ENCODE measurements at regions not wholly inside any gene's neighbourhood (a gene's known extent, or its start where the extent isn't known, plus 50 kb on each side); places are given as distances from the start of the nearest gene placed in this dataset.

DNA sequence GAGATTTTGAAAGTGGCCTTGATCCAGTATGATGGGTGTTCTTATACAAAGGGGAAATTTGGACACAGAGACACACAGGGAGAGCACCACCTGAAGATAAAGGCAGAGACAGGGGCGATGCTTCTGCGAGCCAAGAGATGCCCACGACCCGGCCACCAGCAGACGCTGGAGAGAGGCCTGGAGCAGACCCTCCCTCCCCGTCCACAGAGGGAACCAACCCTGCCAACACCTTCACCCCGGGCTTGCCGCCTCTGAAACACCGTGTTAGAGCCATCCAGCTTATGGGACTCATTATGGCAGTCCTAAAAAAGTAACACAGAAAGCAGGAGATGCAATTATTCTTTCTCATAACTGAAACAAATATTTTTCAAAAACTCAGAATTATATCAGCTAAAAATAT is 303.3 kb upstream of the SHH start:
- H3K4me3 ChIP-seq (ENCODE audit: low read depth in 1 of 2, low read length in 2 of 2): no peak overlapping the region
- no peaks in the 10 kb centered on the region for H3K9me3 ChIP-seq (ENCODE audit: control insufficient read depth in 1 of 2, low read length in 2 of 2)
- no peaks in the 10 kb centered on the region for H3K4me1 ChIP-seq (ENCODE audit: control insufficient read depth in 1 of 2, insufficient read depth in 2 of 2, low read length in 2 of 2)
- H3K27me3 ChIP-seq (ENCODE audit: low read depth, low read length): no peaks in the 10 kb centered on the region
- no peak overlapping the region for H3K27ac ChIP-seq (ENCODE audit: low read length)
- no peaks in the 10 kb centered on the region for H3K36me3 ChIP-seq (ENCODE audit: control insufficient read depth in 1 of 2, insufficient read depth in 2 of 2, low read length in 2 of 2)

DNA sequence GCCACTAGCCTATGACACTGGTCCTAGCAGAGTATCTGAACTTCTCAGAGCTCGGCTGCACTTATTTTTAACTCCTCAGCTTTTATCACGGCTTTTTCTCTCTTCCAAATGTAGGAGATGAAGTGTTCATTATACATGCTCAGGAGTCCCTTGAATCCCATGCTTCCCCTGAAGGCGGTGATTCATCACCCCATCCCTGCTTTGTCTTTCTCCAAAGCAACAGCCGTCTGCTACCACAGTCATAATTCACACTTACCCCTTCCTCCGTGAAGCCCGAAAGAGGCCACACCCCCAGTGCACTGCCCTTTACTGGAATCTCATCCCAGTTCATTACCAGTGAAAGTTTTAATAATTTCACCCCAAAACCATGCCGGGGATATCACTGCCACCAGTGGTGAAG is 301.5 kb upstream of the SHH start:
- Histone ChIP-seq H3K9me3 (ENCODE audit: control insufficient read depth in 1 of 2, low read length in 2 of 2) (no peaks in the 10 kb centered on the region), H3K27me3 (ENCODE audit: low read depth, low read length) (no peaks in the 10 kb centered on the region), H3K27ac (ENCODE audit: low read length) (no peak overlapping the region), H3K4me1 (ENCODE audit: control insufficient read depth in 1 of 2, insufficient read depth in 2 of 2, low read length in 2 of 2) (no peaks in the 10 kb centered on the region), H3K4me3 (ENCODE audit: low read depth in 1 of 2, low read length in 2 of 2) (no peak overlapping the region), H3K36me3 (ENCODE audit: control insufficient read depth in 1 of 2, insufficient read depth in 2 of 2, low read length in 2 of 2) (no peaks in the 10 kb centered on the region)

DNA sequence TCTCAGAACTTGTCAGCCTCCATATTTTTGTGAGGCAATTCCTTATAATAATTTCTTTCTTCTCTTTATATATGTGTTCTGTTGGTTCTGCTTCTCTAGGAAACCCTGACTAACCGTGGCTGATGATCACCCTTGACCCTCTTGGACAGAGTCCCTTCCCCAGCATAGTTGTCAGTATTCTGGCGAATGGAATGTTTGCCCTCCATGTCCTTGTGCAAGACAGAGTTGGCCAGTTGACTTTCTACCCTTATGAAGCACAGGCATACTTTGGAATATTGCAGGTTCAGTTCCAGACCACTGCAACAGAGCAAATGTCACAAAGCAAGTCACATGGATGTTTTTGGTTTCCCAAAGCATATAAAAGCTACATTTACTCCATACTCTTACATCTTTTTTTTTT is 297.7 kb upstream of the SHH start:
- Histone ChIP-seq H3K36me3 (ENCODE audit: control insufficient read depth in 1 of 2, insufficient read depth in 2 of 2, low read length in 2 of 2) (no peaks in the 10 kb centered on the region), H3K27me3 (ENCODE audit: low read depth, low read length) (no peaks in the 10 kb centered on the region), H3K9me3 (ENCODE audit: control insufficient read depth in 1 of 2, low read length in 2 of 2) (no peaks in the 10 kb centered on the region), H3K4me1 (ENCODE audit: control insufficient read depth in 1 of 2, insufficient read depth in 2 of 2, low read length in 2 of 2) (no peaks in the 10 kb centered on the region), H3K27ac (ENCODE audit: low read length) (no peak overlapping the region), H3K4me3 (ENCODE audit: low read depth in 1 of 2, low read length in 2 of 2) (no peak overlapping the region)

DNA sequence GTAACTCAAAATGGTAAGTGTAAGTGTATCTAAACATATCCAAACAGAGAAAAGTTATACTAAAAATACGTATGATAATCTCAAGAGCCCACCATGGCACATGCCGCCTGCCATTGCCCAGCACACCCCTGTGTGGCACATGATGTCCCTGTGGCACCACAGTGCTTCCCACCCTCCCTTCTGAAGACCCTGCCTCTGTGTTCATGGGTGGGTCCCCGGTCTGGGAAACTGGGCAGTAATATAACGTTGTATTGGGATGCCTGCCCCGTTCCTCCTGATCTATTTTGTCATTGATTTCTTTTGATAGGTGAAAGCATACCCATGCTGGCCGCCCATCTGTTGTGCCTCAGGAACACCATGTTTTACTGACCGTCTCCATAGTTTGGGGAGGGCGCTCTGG is 296.8 kb upstream of the SHH start:
- Histone ChIP-seq H3K36me3 (ENCODE audit: control insufficient read depth in 1 of 2, insufficient read depth in 2 of 2, low read length in 2 of 2) (no peaks in the 10 kb centered on the region), H3K4me1 (ENCODE audit: control insufficient read depth in 1 of 2, insufficient read depth in 2 of 2, low read length in 2 of 2) (no peaks in the 10 kb centered on the region), H3K27me3 (ENCODE audit: low read depth, low read length) (no peaks in the 10 kb centered on the region), H3K9me3 (ENCODE audit: control insufficient read depth in 1 of 2, low read length in 2 of 2) (no peaks in the 10 kb centered on the region), H3K4me3 (ENCODE audit: low read depth in 1 of 2, low read length in 2 of 2) (no peak overlapping the region), H3K27ac (ENCODE audit: low read length) (no peak overlapping the region)

DNA sequence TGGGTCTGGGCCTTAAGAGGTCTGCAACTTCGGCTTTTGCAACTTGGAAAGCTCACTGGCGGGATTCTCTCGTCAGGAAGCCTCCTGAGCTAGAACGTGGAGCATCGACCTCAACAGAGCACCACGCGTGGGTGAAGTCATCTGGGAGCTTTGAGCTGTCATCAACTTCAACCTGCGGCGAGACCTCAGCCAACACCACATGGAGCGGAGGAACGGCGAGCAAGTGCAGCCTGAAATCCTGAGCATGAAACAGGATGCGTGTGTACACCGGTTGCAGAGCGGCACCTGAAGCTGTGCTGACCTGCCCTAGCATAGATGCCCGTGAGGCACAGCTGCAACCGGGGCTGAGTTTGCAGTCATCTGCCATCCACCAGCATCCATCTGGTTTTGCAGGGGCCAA is 295.7 kb upstream of the SHH start:
- H3K9me3 ChIP-seq (ENCODE audit: control insufficient read depth in 1 of 2, low read length in 2 of 2): no peaks in the 10 kb centered on the region
- H3K4me3 ChIP-seq (ENCODE audit: low read depth in 1 of 2, low read length in 2 of 2): no peak overlapping the region
- no peaks in the 10 kb centered on the region for H3K36me3 ChIP-seq (ENCODE audit: control insufficient read depth in 1 of 2, insufficient read depth in 2 of 2, low read length in 2 of 2)
- no peak overlapping the region for H3K27ac ChIP-seq (ENCODE audit: low read length)
- no peaks in the 10 kb centered on the region for H3K4me1 ChIP-seq (ENCODE audit: control insufficient read depth in 1 of 2, insufficient read depth in 2 of 2, low read length in 2 of 2)
- no peaks in the 10 kb centered on the region for H3K27me3 ChIP-seq (ENCODE audit: low read depth, low read length)

DNA sequence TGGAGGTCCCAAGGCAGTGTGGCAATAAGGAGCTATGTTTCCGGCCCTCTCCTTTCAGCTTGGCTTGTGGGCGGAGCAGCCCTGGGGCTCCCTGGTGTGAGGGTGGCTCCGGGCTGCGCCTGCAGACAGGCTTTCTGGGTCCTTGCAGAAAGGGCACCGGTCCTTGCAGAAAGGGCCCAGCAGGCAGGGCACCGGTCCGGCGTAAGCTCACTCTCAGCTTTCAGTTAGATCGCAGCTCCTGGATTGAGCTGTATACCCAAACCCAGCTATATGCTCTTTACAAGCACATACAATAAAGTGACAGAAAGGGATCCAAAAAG is 293.8 kb upstream of the SHH start:
- Histone ChIP-seq H3K4me1 (ENCODE audit: control insufficient read depth in 1 of 2, insufficient read depth in 2 of 2, low read length in 2 of 2) (no peaks in the 10 kb centered on the region), H3K36me3 (ENCODE audit: control insufficient read depth in 1 of 2, insufficient read depth in 2 of 2, low read length in 2 of 2) (no peaks in the 10 kb centered on the region), H3K4me3 (ENCODE audit: low read depth in 1 of 2, low read length in 2 of 2) (no peak overlapping the region), H3K27ac (ENCODE audit: low read length) (no peak overlapping the region), H3K27me3 (ENCODE audit: low read depth, low read length) (no peaks in the 10 kb centered on the region), H3K9me3 (ENCODE audit: control insufficient read depth in 1 of 2, low read length in 2 of 2) (no peaks in the 10 kb centered on the region)

DNA sequence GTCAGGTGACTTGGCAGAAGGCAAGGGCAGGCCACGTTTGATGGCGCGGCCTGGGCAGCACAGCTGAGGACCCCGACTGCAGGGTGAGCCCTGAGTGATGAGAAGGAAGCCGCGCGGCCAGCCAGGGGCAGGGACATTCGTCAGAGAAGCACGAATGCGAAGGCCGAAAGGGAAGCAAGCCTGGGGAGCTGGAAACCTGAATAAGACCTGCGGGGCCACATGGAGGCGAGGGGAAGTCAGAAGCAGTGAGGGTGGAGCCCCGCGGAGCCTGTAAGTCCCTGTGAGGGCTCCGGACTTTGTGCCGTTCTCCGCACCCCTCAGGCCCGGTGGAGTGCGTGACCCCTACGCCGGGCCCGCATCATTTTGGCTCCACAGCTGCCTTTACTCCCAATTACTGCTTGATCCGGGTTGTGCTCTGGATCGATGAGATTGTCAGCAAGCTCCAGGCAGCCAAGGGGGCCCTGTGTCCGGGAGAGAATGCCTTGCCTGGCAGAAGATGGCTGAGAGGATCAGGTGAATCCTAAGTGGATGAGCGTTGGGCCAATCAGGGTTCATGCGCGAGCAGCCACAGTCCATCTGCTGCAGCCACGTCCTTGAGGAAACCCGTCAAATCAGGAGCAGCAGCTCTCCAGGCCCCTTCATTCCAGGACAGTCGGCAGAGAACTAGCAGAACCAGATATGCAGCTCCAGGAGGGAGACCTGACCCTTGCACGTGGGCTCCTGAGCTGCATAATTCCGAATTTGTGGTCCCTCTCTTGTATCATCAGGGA is 293.3 kb upstream of the SHH start:
- no peaks in the 10 kb centered on the region for H3K36me3 ChIP-seq (ENCODE audit: control insufficient read depth in 1 of 2, insufficient read depth in 2 of 2, low read length in 2 of 2)
- H3K27ac ChIP-seq (ENCODE audit: low read length): no peak overlapping the region
- no peaks in the 10 kb centered on the region for H3K4me1 ChIP-seq (ENCODE audit: control insufficient read depth in 1 of 2, insufficient read depth in 2 of 2, low read length in 2 of 2)
- no peak overlapping the region for H3K4me3 ChIP-seq (ENCODE audit: low read depth in 1 of 2, low read length in 2 of 2)
- no peaks in the 10 kb centered on the region for H3K9me3 ChIP-seq (ENCODE audit: control insufficient read depth in 1 of 2, low read length in 2 of 2)
- no peaks in the 10 kb centered on the region for H3K27me3 ChIP-seq (ENCODE audit: low read depth, low read length)

DNA sequence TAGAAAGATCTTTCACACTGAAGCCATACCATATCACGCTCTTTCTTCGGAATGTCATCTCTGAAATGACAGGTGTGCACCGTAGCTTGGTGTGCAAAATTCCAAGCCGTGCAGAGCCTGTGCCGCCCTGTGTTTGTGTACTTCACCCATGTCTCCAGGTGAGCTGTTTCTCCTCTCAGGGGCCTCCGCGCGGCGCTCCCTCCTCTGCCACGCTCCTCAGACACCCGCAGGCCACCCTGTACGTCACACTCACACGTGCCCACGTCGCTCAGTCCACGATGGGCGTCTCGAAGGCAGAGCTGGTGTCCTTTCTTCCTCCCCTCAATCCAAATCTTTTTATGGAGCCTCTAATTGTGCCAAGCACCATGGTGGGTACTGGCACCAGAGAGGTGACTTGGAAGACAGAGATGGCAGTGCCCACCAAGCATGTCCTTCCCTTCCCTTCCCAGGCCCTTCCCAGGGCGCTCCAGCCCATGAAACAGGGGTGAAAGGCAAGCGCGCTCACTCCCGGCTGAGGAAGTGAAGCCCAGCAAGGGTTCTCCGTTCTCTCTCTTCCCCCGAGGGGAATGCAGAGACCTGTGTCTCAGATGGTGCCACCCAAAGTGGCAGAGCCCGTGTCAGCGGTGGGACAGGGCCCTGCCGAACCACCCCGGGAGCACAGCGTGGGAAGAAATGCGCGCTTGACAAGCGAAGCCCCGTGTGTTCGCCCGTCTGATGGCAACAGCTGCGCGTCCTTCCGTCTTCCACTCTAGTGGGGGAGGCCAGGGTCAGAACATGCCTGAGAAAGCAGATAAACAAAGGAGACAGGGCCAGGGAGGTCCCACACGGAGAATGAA is 292.5 kb upstream of the SHH start:
- Histone ChIP-seq H3K27ac (ENCODE audit: low read length) (no peak overlapping the region), H3K27me3 (ENCODE audit: low read depth, low read length) (no peaks in the 10 kb centered on the region), H3K4me3 (ENCODE audit: low read depth in 1 of 2, low read length in 2 of 2) (no peak overlapping the region), H3K36me3 (ENCODE audit: control insufficient read depth in 1 of 2, insufficient read depth in 2 of 2, low read length in 2 of 2) (no peaks in the 10 kb centered on the region), H3K9me3 (ENCODE audit: control insufficient read depth in 1 of 2, low read length in 2 of 2) (no peaks in the 10 kb centered on the region), H3K4me1 (ENCODE audit: control insufficient read depth in 1 of 2, insufficient read depth in 2 of 2, low read length in 2 of 2) (no peaks in the 10 kb centered on the region)

DNA sequence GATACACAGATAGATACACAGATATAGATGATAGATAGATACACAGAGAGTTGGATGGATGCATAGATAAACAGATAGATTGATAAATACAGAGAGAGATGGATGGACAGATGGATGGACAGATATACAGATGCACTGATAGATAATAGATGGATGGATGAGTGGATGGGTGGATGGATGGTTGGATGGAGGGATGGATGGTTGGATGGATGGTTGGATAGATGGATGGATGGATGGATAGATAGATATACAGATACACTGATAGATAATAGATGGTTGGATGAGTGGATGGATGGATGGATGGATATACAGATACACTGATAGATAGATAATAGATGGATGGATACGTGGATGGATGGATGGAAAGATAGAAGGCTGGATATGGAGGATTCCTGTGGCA is 290.0 kb upstream of the SHH start:
- Histone ChIP-seq H3K27me3 (ENCODE audit: low read depth, low read length) (no peaks in the 10 kb centered on the region), H3K27ac (ENCODE audit: low read length) (no peak overlapping the region), H3K4me3 (ENCODE audit: low read depth in 1 of 2, low read length in 2 of 2) (no peak overlapping the region), H3K9me3 (ENCODE audit: control insufficient read depth in 1 of 2, low read length in 2 of 2) (no peaks in the 10 kb centered on the region), H3K4me1 (ENCODE audit: control insufficient read depth in 1 of 2, insufficient read depth in 2 of 2, low read length in 2 of 2) (no peaks in the 10 kb centered on the region), H3K36me3 (ENCODE audit: control insufficient read depth in 1 of 2, insufficient read depth in 2 of 2, low read length in 2 of 2) (no peaks in the 10 kb centered on the region)

DNA sequence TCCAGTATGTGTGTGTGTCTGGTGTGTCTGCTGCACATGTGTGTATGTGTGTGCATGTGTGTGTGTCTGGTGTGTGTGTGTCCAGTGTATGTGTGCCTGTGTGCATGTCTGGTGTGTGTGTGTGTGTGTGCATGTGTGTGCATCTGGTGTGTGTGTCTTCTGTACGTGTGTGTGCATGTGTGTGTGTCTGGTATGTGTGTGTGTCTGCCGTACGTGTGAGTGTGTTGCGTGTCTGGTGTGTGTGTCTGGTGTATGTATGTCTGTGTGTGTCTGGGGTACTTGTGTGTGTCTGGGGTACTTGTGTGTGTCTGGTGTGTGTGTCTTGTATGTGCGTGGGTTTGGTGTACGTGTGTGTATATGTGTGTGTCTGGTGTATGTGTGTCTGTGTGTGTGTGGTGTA is 289.1 kb upstream of the SHH start:
- Histone ChIP-seq H3K9me3 (ENCODE audit: control insufficient read depth in 1 of 2, low read length in 2 of 2) (no peaks in the 10 kb centered on the region), H3K4me1 (ENCODE audit: control insufficient read depth in 1 of 2, insufficient read depth in 2 of 2, low read length in 2 of 2) (no peaks in the 10 kb centered on the region), H3K27me3 (ENCODE audit: low read depth, low read length) (no peaks in the 10 kb centered on the region), H3K27ac (ENCODE audit: low read length) (no peak overlapping the region), H3K36me3 (ENCODE audit: control insufficient read depth in 1 of 2, insufficient read depth in 2 of 2, low read length in 2 of 2) (no peaks in the 10 kb centered on the region), H3K4me3 (ENCODE audit: low read depth in 1 of 2, low read length in 2 of 2) (no peak overlapping the region)

DNA sequence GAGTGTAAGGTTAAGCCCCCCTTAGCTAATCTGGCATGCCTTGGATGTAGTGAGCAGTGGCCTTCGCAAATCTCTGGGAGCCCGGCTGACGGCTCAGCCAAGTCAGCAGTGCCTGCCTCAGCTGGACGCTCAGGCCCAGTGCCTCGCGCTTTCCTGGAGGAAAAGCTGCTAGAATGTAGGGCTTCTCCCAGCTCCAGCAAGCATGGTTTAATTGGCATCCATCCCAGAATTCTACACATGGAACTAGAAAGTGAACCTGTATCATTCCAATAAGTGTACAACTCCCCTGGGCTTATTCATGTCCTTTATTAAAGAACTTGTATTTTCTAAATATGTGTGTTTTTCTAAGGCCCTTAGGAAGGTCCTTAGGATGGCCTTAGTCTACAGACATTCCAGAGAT is 287.8 kb upstream of the SHH start:
- no peaks in the 10 kb centered on the region for H3K27me3 ChIP-seq (ENCODE audit: low read depth, low read length)
- H3K27ac ChIP-seq (ENCODE audit: low read length): no peak overlapping the region
- no peaks in the 10 kb centered on the region for H3K4me1 ChIP-seq (ENCODE audit: control insufficient read depth in 1 of 2, insufficient read depth in 2 of 2, low read length in 2 of 2)
- H3K4me3 ChIP-seq (ENCODE audit: low read depth in 1 of 2, low read length in 2 of 2): no peak overlapping the region
- no peaks in the 10 kb centered on the region for H3K9me3 ChIP-seq (ENCODE audit: control insufficient read depth in 1 of 2, low read length in 2 of 2)
- no peaks in the 10 kb centered on the region for H3K36me3 ChIP-seq (ENCODE audit: control insufficient read depth in 1 of 2, insufficient read depth in 2 of 2, low read length in 2 of 2)

DNA sequence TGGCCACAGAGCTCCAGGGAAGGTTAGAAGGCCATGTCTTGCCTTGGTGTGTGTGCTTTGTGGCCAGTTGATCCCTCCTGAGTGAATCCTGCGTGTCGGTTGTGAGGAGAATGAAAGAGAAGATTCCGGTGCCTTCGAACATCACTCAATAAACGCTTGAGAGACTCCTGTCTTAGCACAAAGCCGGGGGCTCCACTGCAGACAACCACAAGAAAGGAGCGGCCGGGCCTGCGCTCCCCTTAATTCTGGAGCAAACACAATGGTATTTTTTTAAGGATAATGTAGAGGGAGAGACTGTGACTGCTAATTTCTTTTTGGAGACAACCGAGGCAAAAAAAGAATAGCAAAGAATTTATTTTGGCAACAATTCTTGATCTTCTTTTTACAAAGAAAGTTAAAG is 286.8 kb upstream of the SHH start:
- H3K4me1 ChIP-seq (ENCODE audit: control insufficient read depth in 1 of 2, insufficient read depth in 2 of 2, low read length in 2 of 2): no peaks in the 10 kb centered on the region
- H3K9me3 ChIP-seq (ENCODE audit: control insufficient read depth in 1 of 2, low read length in 2 of 2): no peaks in the 10 kb centered on the region
- no peaks in the 10 kb centered on the region for H3K27me3 ChIP-seq (ENCODE audit: low read depth, low read length)
- no peak overlapping the region for H3K4me3 ChIP-seq (ENCODE audit: low read depth in 1 of 2, low read length in 2 of 2)
- H3K27ac ChIP-seq (ENCODE audit: low read length): no peak overlapping the region
- no peaks in the 10 kb centered on the region for H3K36me3 ChIP-seq (ENCODE audit: control insufficient read depth in 1 of 2, insufficient read depth in 2 of 2, low read length in 2 of 2)
